SU-DHL-6 (cell line): ENCODE measurements at regions not wholly inside any gene's neighbourhood (a gene's known extent, or its start where the extent isn't known, plus 50 kb on each side); places are given as distances from the start of the nearest gene placed in this dataset.

Experiments
- EZH2phosphoT487 ChIP-seq: fragments of 200-600 bp; sonication (generic), shearing (Covaris generic); conservative IDR thresholded peaks from 2 replicates; pipeline ENCODE4 v1.6.1; 2018; ENCODE audit warnings: mild to moderate bottlenecking, antibody characterized with exemption, low read length, moderate library complexity, mixed read lengths
- TF ChIP-seq, protein P1 (sequence below): fragments of 200-600 bp; sonication (generic); IDR thresholded peaks from one replicate; pipeline ENCODE4 v1.5.1; 2017; ENCODE audit warnings: antibody characterized with exemption, mild to moderate bottlenecking, low read length, moderate library complexity; ENCODE audit not compliant: insufficient read depth, poor library complexity, severe bottlenecking

DNA sequence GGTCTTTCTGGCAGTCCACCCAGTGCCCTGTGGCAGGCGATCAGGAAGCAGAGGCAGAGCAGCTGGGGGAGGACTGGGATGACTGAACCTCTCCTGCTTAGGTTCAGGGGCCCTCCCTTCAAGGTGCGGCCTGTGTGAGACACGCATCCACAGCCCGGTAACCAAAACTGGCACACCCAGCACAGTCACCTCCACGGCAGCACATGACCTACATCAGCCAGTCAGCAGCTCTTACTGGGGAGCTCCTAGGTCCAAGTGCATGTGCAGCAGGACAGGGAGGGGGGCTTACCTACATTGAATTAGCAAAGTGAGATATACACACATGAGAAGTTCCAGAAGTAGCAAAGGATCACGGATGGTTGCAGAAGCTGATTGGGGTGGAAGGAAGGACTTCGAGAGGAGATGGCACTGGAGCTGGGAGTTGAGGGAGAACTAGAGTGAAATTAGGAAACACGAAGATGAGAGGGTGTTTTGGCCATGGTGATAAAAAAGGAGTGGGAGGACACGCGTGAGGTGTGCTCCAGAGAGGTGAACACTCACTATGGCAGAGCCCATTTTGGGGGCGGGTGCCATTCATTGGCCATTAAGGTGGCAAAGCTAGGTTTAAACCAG lies 51.4 kb upstream of the IRF2BP2 start:
- TF ChIP-seq, protein P1, sequence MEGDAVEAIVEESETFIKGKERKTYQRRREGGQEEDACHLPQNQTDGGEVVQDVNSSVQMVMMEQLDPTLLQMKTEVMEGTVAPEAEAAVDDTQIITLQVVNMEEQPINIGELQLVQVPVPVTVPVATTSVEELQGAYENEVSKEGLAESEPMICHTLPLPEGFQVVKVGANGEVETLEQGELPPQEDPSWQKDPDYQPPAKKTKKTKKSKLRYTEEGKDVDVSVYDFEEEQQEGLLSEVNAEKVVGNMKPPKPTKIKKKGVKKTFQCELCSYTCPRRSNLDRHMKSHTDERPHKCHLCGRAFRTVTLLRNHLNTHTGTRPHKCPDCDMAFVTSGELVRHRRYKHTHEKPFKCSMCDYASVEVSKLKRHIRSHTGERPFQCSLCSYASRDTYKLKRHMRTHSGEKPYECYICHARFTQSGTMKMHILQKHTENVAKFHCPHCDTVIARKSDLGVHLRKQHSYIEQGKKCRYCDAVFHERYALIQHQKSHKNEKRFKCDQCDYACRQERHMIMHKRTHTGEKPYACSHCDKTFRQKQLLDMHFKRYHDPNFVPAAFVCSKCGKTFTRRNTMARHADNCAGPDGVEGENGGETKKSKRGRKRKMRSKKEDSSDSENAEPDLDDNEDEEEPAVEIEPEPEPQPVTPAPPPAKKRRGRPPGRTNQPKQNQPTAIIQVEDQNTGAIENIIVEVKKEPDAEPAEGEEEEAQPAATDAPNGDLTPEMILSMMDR, result no peak
- no peak for TF ChIP-seq EZH2phosphoT487
